Inflammatory macrophage (primary cell): ENCODE measurements at regions not wholly inside any gene's neighbourhood (a gene's known extent, or its start where the extent isn't known, plus 50 kb on each side); places are given as distances from the start of the nearest gene placed in this dataset.

Source experiments
- DNase-seq, 2 donors: peaks; one replicate each; pipeline ENCODE4 v3.0.0-alpha.2; 2020 to 2022

GRCh38 chr1:111556325-111557037 is 53.0 kb upstream of the ADORA3 start:
- no peak for DNase-seq

- DNase-seq = no peak
Measured at GRCh38 chr1:111559736-111560279, 56.4 kb upstream of the ADORA3 start.

GRCh38 chr1:111561328-111561727 is 57.9 kb upstream of the ADORA3 start:
- no peak for DNase-seq

- no peak for DNase-seq
Measured at GRCh38 chr1:111563619-111564018, 56.0 kb upstream of the RAP1A start.

- peak in 1 of 2 donors; percentile 13 for DNase-seq
Measured at GRCh38 chr1:111565079-111565478, 54.5 kb upstream of the RAP1A start.

- DNase-seq = peak; percentile 53 to 65
Measured at GRCh38 chr1:111565968-111566367, 53.6 kb upstream of the RAP1A start.

GRCh38 chr1:111568160-111568647 is 51.4 kb upstream of the RAP1A start:
- no peak for DNase-seq
